ENCODE measurements at regions not wholly inside any gene's neighbourhood (a gene's known extent, or its start where the extent isn't known, plus 50 kb on each side); places are given as distances from the start of the nearest gene placed in this dataset.

- H3K9me3 ChIP-seq (ENCODE audit: insufficient read depth, low read length) = no peaks in the 10 kb centered on the region; the same call in 1 of the 2 replicates
- DNase-seq (ENCODE audit: low read depth, low spot score) = no peak
- peaks cover 1% of the 10 kb centered on the region for H3K4me1 ChIP-seq (ENCODE audit: insufficient read depth, insufficient read length)
- H3K9ac ChIP-seq (ENCODE audit: insufficient read length, low read depth) = no peak overlapping the region
- no peak overlapping the region for H3K4me3 ChIP-seq (ENCODE audit: insufficient read length, low read depth)
- TF ChIP-seq ZNF274 (IDR thresholded peaks at IDR 0.05; ENCODE audit: low read depth, low read length) (no peak), YY1 (IDR thresholded peaks at IDR 0.05; ENCODE audit: insufficient read depth, insufficient read length) (no peak), SUZ12 (IDR thresholded peaks at IDR 0.05; ENCODE audit: extremely low read depth, insufficient read depth, insufficient read length) (no peak)
- H3K27me3 ChIP-seq (ENCODE audit: insufficient read depth, insufficient read length) = no peaks in the 10 kb centered on the region
- no peaks in the 10 kb centered on the region for H3K36me3 ChIP-seq (ENCODE audit: insufficient read depth, insufficient read length, low read length)
Observed at GRCh38 chrX:25807022-25807421, 331.1 kb upstream of the MAGEB18 start.

GRCh38 chrX:25810202-25810601, 327.9 kb upstream of the MAGEB18 start:
- Histone ChIP-seq H3K9me3 (ENCODE audit: insufficient read depth, low read length) (no peaks in the 10 kb centered on the region; the same call in 1 of the 2 replicates), H3K36me3 (ENCODE audit: insufficient read depth, insufficient read length, low read length) (no peaks in the 10 kb centered on the region), H3K4me1 (ENCODE audit: insufficient read depth, insufficient read length) (peaks cover 1% of the 10 kb centered on the region), H3K4me3 (ENCODE audit: insufficient read length, low read depth) (no peak overlapping the region), H3K9ac (ENCODE audit: insufficient read length, low read depth) (no peak overlapping the region), H3K27me3 (ENCODE audit: insufficient read depth, insufficient read length) (no peaks in the 10 kb centered on the region)
- no peak for DNase-seq (ENCODE audit: low read depth, low spot score)
- TF ChIP-seq ZNF274 (IDR thresholded peaks at IDR 0.05; ENCODE audit: low read depth, low read length) (no peak), SUZ12 (IDR thresholded peaks at IDR 0.05; ENCODE audit: extremely low read depth, insufficient read depth, insufficient read length) (no peak), YY1 (IDR thresholded peaks at IDR 0.05; ENCODE audit: insufficient read depth, insufficient read length) (no peak)

DNA sequence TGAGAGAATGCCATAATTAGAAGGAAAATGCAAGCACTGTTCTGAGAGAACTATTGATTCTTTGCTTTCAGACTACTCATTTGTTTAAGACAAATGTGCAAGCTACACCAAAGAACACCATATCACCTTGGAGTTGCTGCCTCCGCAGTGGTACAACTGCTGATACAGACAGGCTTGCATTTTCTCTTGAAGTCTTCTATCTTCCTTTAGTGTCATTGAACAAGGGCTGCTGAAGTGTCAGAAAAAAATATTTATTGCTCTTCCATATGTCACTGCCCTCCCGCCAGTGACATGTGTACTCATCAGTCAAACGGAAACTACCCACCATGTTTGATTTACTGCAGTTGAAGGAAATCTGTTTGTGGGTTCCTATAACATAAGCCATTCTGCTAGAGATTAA, 318.3 kb upstream of the MAGEB18 start:
- TF ChIP-seq ZNF274 (IDR thresholded peaks at IDR 0.05; ENCODE audit: low read depth, low read length) = no peak
- TF ChIP-seq SUZ12 (IDR thresholded peaks at IDR 0.05; ENCODE audit: extremely low read depth, insufficient read depth, insufficient read length) = no peak
- TF ChIP-seq YY1 (IDR thresholded peaks at IDR 0.05; ENCODE audit: insufficient read depth, insufficient read length) = no peak
- Histone ChIP-seq H3K9me3 (ENCODE audit: insufficient read depth, low read length) (no peaks in the 10 kb centered on the region), H3K4me3 (ENCODE audit: insufficient read length, low read depth) (no peak overlapping the region), H3K27me3 (ENCODE audit: insufficient read depth, insufficient read length) (no peaks in the 10 kb centered on the region), H3K36me3 (ENCODE audit: insufficient read depth, insufficient read length, low read length) (no peaks in the 10 kb centered on the region), H3K4me1 (ENCODE audit: insufficient read depth, insufficient read length) (no peaks in the 10 kb centered on the region), H3K9ac (ENCODE audit: insufficient read length, low read depth) (no peak overlapping the region)
- DNase-seq (ENCODE audit: low read depth, low spot score) = no peak

GRCh38 chrX:25851141-25851540, 287.0 kb upstream of the MAGEB18 start:
- Histone ChIP-seq H3K27me3 (ENCODE audit: insufficient read depth, insufficient read length) (no peaks in the 10 kb centered on the region), H3K4me1 (ENCODE audit: insufficient read depth, insufficient read length) (no peaks in the 10 kb centered on the region), H3K36me3 (ENCODE audit: insufficient read depth, insufficient read length, low read length) (no peaks in the 10 kb centered on the region), H3K9me3 (ENCODE audit: insufficient read depth, low read length) (no peaks in the 10 kb centered on the region), H3K4me3 (ENCODE audit: insufficient read length, low read depth) (no peak overlapping the region), H3K9ac (ENCODE audit: insufficient read length, low read depth) (no peak overlapping the region)
- no peak for DNase-seq (ENCODE audit: low read depth, low spot score)
- TF ChIP-seq SUZ12 (IDR thresholded peaks at IDR 0.05; ENCODE audit: extremely low read depth, insufficient read depth, insufficient read length) (no peak), YY1 (IDR thresholded peaks at IDR 0.05; ENCODE audit: insufficient read depth, insufficient read length) (no peak), ZNF274 (IDR thresholded peaks at IDR 0.05; ENCODE audit: low read depth, low read length) (no peak)

- TF ChIP-seq YY1 (IDR thresholded peaks at IDR 0.05; ENCODE audit: insufficient read depth, insufficient read length) = no peak
- no peak for TF ChIP-seq SUZ12 (IDR thresholded peaks at IDR 0.05; ENCODE audit: extremely low read depth, insufficient read depth, insufficient read length)
- no peak for TF ChIP-seq ZNF274 (IDR thresholded peaks at IDR 0.05; ENCODE audit: low read depth, low read length)
Observed at GRCh38 chrX:25853002-25853479, 285.1 kb upstream of the MAGEB18 start.

GRCh38 chrX:25858273-25858880, 279.8 kb upstream of the MAGEB18 start:
- H3K4me3 ChIP-seq (ENCODE audit: insufficient read length, low read depth) = no peak overlapping the region
- no peaks in the 10 kb centered on the region for H3K4me1 ChIP-seq (ENCODE audit: insufficient read depth, insufficient read length)
- no peaks in the 10 kb centered on the region for H3K9me3 ChIP-seq (ENCODE audit: insufficient read depth, low read length)
- TF ChIP-seq SUZ12 (IDR thresholded peaks at IDR 0.05; ENCODE audit: extremely low read depth, insufficient read depth, insufficient read length) = no peak
- no peak for TF ChIP-seq ZNF274 (IDR thresholded peaks at IDR 0.05; ENCODE audit: low read depth, low read length)
- no peak for TF ChIP-seq YY1 (IDR thresholded peaks at IDR 0.05; ENCODE audit: insufficient read depth, insufficient read length)
- H3K9ac ChIP-seq (ENCODE audit: insufficient read length, low read depth) = no peak overlapping the region
- no peaks in the 10 kb centered on the region for H3K36me3 ChIP-seq (ENCODE audit: insufficient read depth, insufficient read length, low read length)
- no peak for DNase-seq (ENCODE audit: low read depth, low spot score)
- no peaks in the 10 kb centered on the region for H3K27me3 ChIP-seq (ENCODE audit: insufficient read depth, insufficient read length)

More at GRCh38 chrX:25853002-25853479, 285.1 kb upstream of the MAGEB18 start:
- Histone ChIP-seq H3K9ac (ENCODE audit: insufficient read length, low read depth) (no peak overlapping the region), H3K27me3 (ENCODE audit: insufficient read depth, insufficient read length) (no peaks in the 10 kb centered on the region), H3K4me1 (ENCODE audit: insufficient read depth, insufficient read length) (no peaks in the 10 kb centered on the region), H3K36me3 (ENCODE audit: insufficient read depth, insufficient read length, low read length) (no peaks in the 10 kb centered on the region), H3K9me3 (ENCODE audit: insufficient read depth, low read length) (no peaks in the 10 kb centered on the region), H3K4me3 (ENCODE audit: insufficient read length, low read depth) (no peak overlapping the region)
- DNase-seq (ENCODE audit: low read depth, low spot score) = no peak

- Histone ChIP-seq H3K27me3 (ENCODE audit: insufficient read depth, insufficient read length) (no peaks in the 10 kb centered on the region), H3K36me3 (ENCODE audit: insufficient read depth, insufficient read length, low read length) (no peaks in the 10 kb centered on the region), H3K4me1 (ENCODE audit: insufficient read depth, insufficient read length) (no peaks in the 10 kb centered on the region), H3K9me3 (ENCODE audit: insufficient read depth, low read length) (no peaks in the 10 kb centered on the region), H3K9ac (ENCODE audit: insufficient read length, low read depth) (no peak overlapping the region), H3K4me3 (ENCODE audit: insufficient read length, low read depth) (no peak overlapping the region)
- no peak for DNase-seq (ENCODE audit: low read depth, low spot score)
- no peak for TF ChIP-seq SUZ12 (IDR thresholded peaks at IDR 0.05; ENCODE audit: extremely low read depth, insufficient read depth, insufficient read length)
- TF ChIP-seq YY1 (IDR thresholded peaks at IDR 0.05; ENCODE audit: insufficient read depth, insufficient read length) = no peak
- TF ChIP-seq ZNF274 (IDR thresholded peaks at IDR 0.05; ENCODE audit: low read depth, low read length) = no peak
Observed at GRCh38 chrX:25860322-25860721, 277.8 kb upstream of the MAGEB18 start.
